GM18520 (cell line): ENCODE measurements at regions not wholly inside any gene's neighbourhood (a gene's known extent, or its start where the extent isn't known, plus 50 kb on each side); places are given as distances from the start of the nearest gene placed in this dataset.
"Not testable (repeated sequence)": the region's sequence is repeated elsewhere in the genome, so short reads cannot be mapped to it uniquely, and the experiment has no call there.

Source experiments
- ATAC-seq: cut with Tn5 transposase; IDR thresholded peaks from one replicate; pipeline ENCODE4 v1.9.1; 2021; ENCODE audit not compliant: unreplicated experiment

GRCh38 chr21:34271189-34271851 is 92.5 kb upstream of the KCNE2 start:
- no peak for ATAC-seq

GRCh38 chr21:34272321-34272720 is 91.5 kb upstream of the KCNE2 start:
- ATAC-seq, result no peak

- no peak for ATAC-seq
Observed at GRCh38 chr21:34274001-34274400, 89.8 kb upstream of the KCNE2 start.

- peak; percentile 56 for ATAC-seq
Observed at GRCh38 chr21:34276711-34277425, 86.9 kb upstream of the KCNE2 start.

GRCh38 chr21:34278451-34278850 is 85.4 kb upstream of the KCNE2 start:
- no peak for ATAC-seq

GRCh38 chr21:34279285-34279684 is 84.5 kb upstream of the KCNE2 start:
- no peak for ATAC-seq

GRCh38 chr21:34279883-34280282 is 83.9 kb upstream of the KCNE2 start:
- ATAC-seq, result no peak

GRCh38 chr21:34280389-34280795 is 83.4 kb upstream of the KCNE2 start:
- ATAC-seq, result no peak

GRCh38 chr21:34280959-34281358 is 82.8 kb upstream of the KCNE2 start:
- ATAC-seq, result no peak

GRCh38 chr21:34282223-34282622 is 81.6 kb upstream of the KCNE2 start:
- no peak for ATAC-seq

- no peak for ATAC-seq
Observed at GRCh38 chr21:34284666-34285065, 79.1 kb upstream of the KCNE2 start.

GRCh38 chr21:34288042-34288441 is 75.8 kb upstream of the KCNE2 start:
- ATAC-seq, result not testable (repeated sequence)

GRCh38 chr21:34289856-34290255 is 74.0 kb upstream of the KCNE2 start:
- no peak for ATAC-seq

GRCh38 chr21:34296878-34297277 is 66.9 kb upstream of the KCNE2 start:
- ATAC-seq, result no peak

- ATAC-seq, result no peak
Observed at GRCh38 chr21:34298534-34299167, 65.2 kb upstream of the KCNE2 start.

- no peak for ATAC-seq
Observed at GRCh38 chr21:34299168-34299539, 64.7 kb upstream of the KCNE2 start.

GRCh38 chr21:34302521-34302920 is 61.3 kb upstream of the KCNE2 start:
- ATAC-seq, result no peak

GRCh38 chr21:34305605-34306604 is 57.9 kb upstream of the KCNE2 start:
- no peak for ATAC-seq

- ATAC-seq, result no peak
Observed at GRCh38 chr21:34307991-34308532, 55.7 kb upstream of the KCNE2 start.

GRCh38 chr21:34311561-34312330 is 52.1 kb upstream of the KCNE2 start:
- ATAC-seq, result no peak
